Retinal pigment epithelial cell (primary cell): ENCODE measurements at regions not wholly inside any gene's neighbourhood (a gene's known extent, or its start where the extent isn't known, plus 50 kb on each side); places are given as distances from the start of the nearest gene placed in this dataset.

Experiments used
- DNase-seq: peaks from one replicate; pipeline ENCODE4 v3.0.0-alpha.2; 2010; ENCODE audit warnings: low read depth
- H3K4me3 ChIP-seq: 2 replicates; pipeline ENCODE4 v1.5.1; 2011; ENCODE audit warnings: mild to moderate bottlenecking, low read length, control low read depth, moderate library complexity
- TF ChIP-seq, protein P1 (sequence below): conservative IDR thresholded peaks from 2 replicates; pipeline ENCODE4 v1.5.1; 2011; ENCODE audit warnings: low read depth, low read length, control low read depth, inconsistent platforms

GRCh38 chr18:41690332-41691127, 264.5 kb upstream of the PIK3C3 start:
- TF ChIP-seq, protein P1, sequence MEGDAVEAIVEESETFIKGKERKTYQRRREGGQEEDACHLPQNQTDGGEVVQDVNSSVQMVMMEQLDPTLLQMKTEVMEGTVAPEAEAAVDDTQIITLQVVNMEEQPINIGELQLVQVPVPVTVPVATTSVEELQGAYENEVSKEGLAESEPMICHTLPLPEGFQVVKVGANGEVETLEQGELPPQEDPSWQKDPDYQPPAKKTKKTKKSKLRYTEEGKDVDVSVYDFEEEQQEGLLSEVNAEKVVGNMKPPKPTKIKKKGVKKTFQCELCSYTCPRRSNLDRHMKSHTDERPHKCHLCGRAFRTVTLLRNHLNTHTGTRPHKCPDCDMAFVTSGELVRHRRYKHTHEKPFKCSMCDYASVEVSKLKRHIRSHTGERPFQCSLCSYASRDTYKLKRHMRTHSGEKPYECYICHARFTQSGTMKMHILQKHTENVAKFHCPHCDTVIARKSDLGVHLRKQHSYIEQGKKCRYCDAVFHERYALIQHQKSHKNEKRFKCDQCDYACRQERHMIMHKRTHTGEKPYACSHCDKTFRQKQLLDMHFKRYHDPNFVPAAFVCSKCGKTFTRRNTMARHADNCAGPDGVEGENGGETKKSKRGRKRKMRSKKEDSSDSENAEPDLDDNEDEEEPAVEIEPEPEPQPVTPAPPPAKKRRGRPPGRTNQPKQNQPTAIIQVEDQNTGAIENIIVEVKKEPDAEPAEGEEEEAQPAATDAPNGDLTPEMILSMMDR, result no peak
- no peak overlapping the region for H3K4me3 ChIP-seq
- no peak for DNase-seq

GRCh38 chr18:41687138-41687537, 267.9 kb upstream of the PIK3C3 start:
- DNase-seq, result no peak
- TF ChIP-seq, protein P1, result no peak
- no peak overlapping the region for H3K4me3 ChIP-seq

DNA sequence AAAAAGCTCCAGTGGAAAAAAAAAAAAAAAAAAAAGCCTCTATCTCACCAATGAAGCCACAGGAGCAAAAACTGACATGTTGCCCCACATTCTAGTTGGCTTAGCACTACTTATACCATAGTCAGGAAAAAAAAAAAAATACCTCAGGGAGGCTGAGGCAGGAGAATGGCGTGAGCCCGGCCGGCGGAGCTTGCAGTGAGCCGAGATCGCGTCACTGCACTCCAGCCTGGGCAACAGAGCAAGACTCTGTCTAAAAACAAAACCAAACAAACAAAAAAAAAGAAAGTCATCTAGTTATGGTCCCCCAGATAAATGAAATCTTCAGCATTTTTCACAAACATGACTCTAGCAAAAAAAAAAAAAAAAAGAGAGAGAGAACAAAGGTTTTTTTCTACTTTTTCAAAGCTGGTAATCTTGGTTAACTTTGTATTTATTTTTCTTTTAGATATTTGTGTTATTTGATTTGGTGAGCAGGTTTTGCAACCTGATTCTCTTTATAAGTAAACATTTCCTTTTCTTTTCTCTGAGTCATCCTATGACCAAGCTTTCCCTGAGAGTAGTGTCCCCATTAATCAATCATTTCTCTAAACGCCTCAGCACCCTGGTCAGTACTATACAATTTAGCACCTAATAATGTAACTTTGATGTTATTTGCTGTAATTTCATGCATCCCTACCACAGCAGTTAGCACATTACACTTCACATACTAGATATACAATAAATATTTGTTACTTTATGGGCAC, 273.7 kb upstream of the PIK3C3 start:
- TF ChIP-seq, protein P1, result no peak
- H3K4me3 ChIP-seq, result no peak overlapping the region
- no peak for DNase-seq

DNA sequence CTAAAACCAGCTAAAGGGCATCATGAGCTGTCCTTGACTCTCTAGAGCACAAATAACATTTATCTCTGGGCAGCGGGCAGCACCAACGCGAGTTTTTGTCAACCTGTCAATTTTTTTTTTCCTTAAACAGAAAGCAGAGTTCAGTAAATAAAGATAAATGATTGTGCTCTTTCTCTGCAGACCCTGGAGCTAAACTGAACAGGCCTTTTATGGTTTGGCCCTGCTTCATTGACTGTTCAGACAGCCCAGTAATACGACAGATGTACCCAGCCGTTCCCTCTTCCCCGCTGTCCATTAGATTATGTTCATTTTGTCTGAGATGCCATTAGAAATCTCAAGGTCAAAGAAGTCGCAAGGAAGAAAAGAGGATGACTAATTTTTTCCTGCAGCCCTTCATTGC, 280.5 kb upstream of the PIK3C3 start:
- TF ChIP-seq, protein P1, result no peak
- no peak overlapping the region for H3K4me3 ChIP-seq
- DNase-seq, result no peak

GRCh38 chr18:41666231-41666630, 288.8 kb upstream of the PIK3C3 start:
- DNase-seq, result no peak
- TF ChIP-seq, protein P1, result no peak
- H3K4me3 ChIP-seq, result no peak overlapping the region

DNA sequence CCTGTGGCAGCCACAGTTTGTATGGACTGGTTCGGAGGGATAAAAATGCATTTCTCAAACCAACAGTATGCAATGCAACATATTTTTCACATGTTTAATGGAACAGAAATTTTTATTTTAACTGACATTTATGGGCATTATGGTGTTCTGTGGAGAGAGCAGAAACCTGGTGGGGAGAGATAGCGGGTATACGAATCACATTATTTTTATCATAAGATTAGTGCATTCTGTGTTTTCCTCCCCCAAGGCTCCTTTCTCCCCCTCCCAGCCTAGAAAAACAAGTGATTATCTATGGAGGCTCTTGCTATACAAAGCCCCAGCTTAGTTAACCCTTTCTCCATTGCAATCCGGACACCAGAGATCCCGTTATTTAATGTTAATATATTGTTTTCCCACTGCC, 289.8 kb upstream of the PIK3C3 start:
- TF ChIP-seq, protein P1, result no peak
- DNase-seq, result no peak
- no peak overlapping the region for H3K4me3 ChIP-seq
